Activated CD4-positive, alpha-beta T cell treated with anti-CD3 and anti-CD28 coated beads for 36 hours (primary cell): ENCODE measurements at regions not wholly inside any gene's neighbourhood (a gene's known extent, or its start where the extent isn't known, plus 50 kb on each side); places are given as distances from the start of the nearest gene placed in this dataset.

ENCODE experiments used
- ATAC-seq: fragments of 200-7000 bp; cut with Tn5 transposase; one replicate; pipeline ENCODE4 v1.10.0; 2021; ENCODE audit warnings: mild to moderate bottlenecking, moderate library complexity
- CTCF ChIA-PET: fragments of 350-600 bp; sonication (Branson Sonifier 250); formaldehyde crosslinking; loops from one replicate; lab custom pipeline; 2021; ENCODE audit warnings: antibody characterized with exemption; lab: Charles Lee
- POLR2A ChIA-PET: fragments of 350-600 bp; sonication (Branson Sonifier 250); formaldehyde crosslinking; loops from one replicate; lab custom pipeline; 2021; ENCODE audit warnings: antibody characterized with exemption, inconsistent platforms; lab: Charles Lee
- DNase-seq: peaks from one replicate; pipeline ENCODE4 v3.0.0-alpha.2; 2020
- H3K27ac Mint-ChIP-seq: one replicate; pipeline ENCODE4 v1.8.0; 2021; ENCODE audit warnings: mixed read lengths
- H3K27me3 Mint-ChIP-seq: one replicate; pipeline ENCODE4 v1.8.0; 2021; ENCODE audit warnings: mixed read lengths
- H3K36me3 Mint-ChIP-seq: one replicate; pipeline ENCODE4 v1.8.0; 2021; ENCODE audit warnings: low read depth, mixed read lengths
- H3K4me1 Mint-ChIP-seq: one replicate; pipeline ENCODE4 v1.8.0; 2021; ENCODE audit warnings: mixed read lengths
- H3K4me3 Mint-ChIP-seq: one replicate; pipeline ENCODE4 v1.8.0; 2021; ENCODE audit warnings: mild to moderate bottlenecking, moderate library complexity, mixed read lengths
- H3K9me3 Mint-ChIP-seq: one replicate; pipeline ENCODE4 v1.8.0; 2021; ENCODE audit warnings: low read depth, mixed read lengths
- intact Hi-C, 2 experiments: fragments of 100-400 bp; cut with DNase I in 1 of 2; cut with micrococcal nuclease in 1 of 2; formaldehyde crosslinking; loops; one replicate each; pipeline versions ENCODE4 v1.14.2 to v1.15.1; 2022 to 2024; cut with DNase I, micrococcal nuclease

GRCh38 chr4:119743644-119744043 lies 115.0 kb upstream of the PDE5A start:
- no peak for ATAC-seq

GRCh38 chr4:119739796-119740195 lies 111.2 kb upstream of the PDE5A start:
- Mint-ChIP-seq H3K27ac (no peak overlapping the region), H3K4me3 (no peak overlapping the region), H3K27me3 (peaks cover 7% of the 10 kb centered on the region), H3K4me1 (no peaks in the 10 kb centered on the region), H3K9me3 (no peaks in the 10 kb centered on the region), H3K36me3 (no peaks in the 10 kb centered on the region)
- ChIA-PET POLR2A (no interaction called here), CTCF (no interaction called here)
- ATAC-seq (no peak), DNase-seq (no peak)
- intact Hi-C loops = no loop called here

More at GRCh38 chr4:119743644-119744043, 115.0 kb upstream of the PDE5A start:
- DNase-seq = no peak
- ChIA-PET CTCF (interaction anchor here (0.7 kb wide), 1 partner anchor 16 kb away, joined by 5 read pairs; no protein-coding TSS in a partner anchor), POLR2A (no interaction called here)
- intact Hi-C loops = no loop called here
- Mint-ChIP-seq H3K27ac (no peak overlapping the region), H3K27me3 (peaks cover 8% of the 10 kb centered on the region), H3K9me3 (no peaks in the 10 kb centered on the region), H3K4me3 (no peak overlapping the region), H3K4me1 (no peaks in the 10 kb centered on the region), H3K36me3 (no peaks in the 10 kb centered on the region)

GRCh38 chr4:119738901-119739300 lies 110.3 kb upstream of the PDE5A start:
- Mint-ChIP-seq H3K4me3 (no peak overlapping the region), H3K27ac (no peak overlapping the region), H3K27me3 (peaks cover 7% of the 10 kb centered on the region), H3K36me3 (no peaks in the 10 kb centered on the region), H3K4me1 (no peaks in the 10 kb centered on the region), H3K9me3 (no peaks in the 10 kb centered on the region)
- no peak for ATAC-seq
- CTCF ChIA-PET = no interaction called here
- POLR2A ChIA-PET = no interaction called here
- intact Hi-C loops = no loop called here
- DNase-seq = no peak

- Mint-ChIP-seq H3K4me3 (no peak overlapping the region), H3K36me3 (no peaks in the 10 kb centered on the region), H3K9me3 (no peaks in the 10 kb centered on the region), H3K27me3 (peaks cover 9% of the 10 kb centered on the region), H3K27ac (no peak overlapping the region), H3K4me1 (no peaks in the 10 kb centered on the region)
- ATAC-seq (no peak), DNase-seq (no peak)
- CTCF ChIA-PET = no interaction called here
- POLR2A ChIA-PET = no interaction called here
- intact Hi-C loops = no loop called here
Observed at GRCh38 chr4:119736559-119736958, 108.0 kb upstream of the PDE5A start.

DNA sequence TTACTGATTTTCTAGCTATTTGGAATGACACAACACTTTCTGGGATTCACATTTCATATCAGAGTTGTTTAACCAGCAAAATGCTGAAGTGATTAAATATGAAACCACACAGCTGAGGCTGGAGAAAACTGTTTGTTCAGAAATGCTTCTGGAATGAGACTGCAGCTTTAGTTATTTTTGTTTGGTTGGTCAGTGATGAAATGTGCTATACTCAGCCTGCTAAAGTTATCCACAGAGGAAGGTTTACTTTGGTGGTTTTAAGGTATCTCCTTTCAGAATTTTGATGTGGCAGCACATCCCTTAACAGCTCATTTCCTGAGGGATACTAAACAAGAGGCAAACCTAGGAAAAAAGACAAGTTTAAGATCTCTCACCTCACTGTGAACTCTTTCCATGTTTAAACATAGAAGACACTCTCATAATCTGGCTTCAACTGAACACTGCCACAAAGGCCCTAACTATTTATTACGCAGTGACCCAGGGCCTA lies 106.6 kb upstream of the PDE5A start:
- no peak overlapping the region for H3K4me3 Mint-ChIP-seq
- H3K36me3 Mint-ChIP-seq = no peaks in the 10 kb centered on the region
- no peak overlapping the region for H3K27ac Mint-ChIP-seq
- H3K9me3 Mint-ChIP-seq = no peaks in the 10 kb centered on the region
- ATAC-seq (no peak), DNase-seq (no peak)
- H3K4me1 Mint-ChIP-seq = no peaks in the 10 kb centered on the region
- intact Hi-C loops = no loop called here
- ChIA-PET POLR2A (no interaction called here), CTCF (no interaction called here)
- peaks cover 7% of the 10 kb centered on the region for H3K27me3 Mint-ChIP-seq

DNA sequence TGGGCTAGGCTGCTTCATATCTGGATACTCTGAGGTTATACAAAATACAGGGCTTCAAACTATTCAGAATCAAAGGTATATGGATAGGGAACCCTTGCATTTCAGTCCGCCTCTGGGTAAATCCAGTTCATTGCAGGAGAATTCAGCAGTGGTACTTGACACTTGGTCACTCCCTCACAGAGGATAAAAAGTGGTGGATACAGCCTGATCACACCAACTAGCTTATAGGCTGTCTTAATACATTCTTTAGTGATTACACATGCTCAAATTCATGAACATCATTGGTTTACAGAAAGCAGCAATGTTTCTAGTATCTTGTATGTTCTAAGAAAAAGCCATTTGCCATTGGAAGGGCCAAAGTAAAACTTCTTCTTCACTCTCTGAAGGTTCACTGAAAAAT lies 104.8 kb upstream of the PDE5A start:
- Mint-ChIP-seq H3K27ac (no peak overlapping the region), H3K27me3 (peaks cover 4% of the 10 kb centered on the region), H3K4me3 (no peak overlapping the region), H3K9me3 (no peaks in the 10 kb centered on the region), H3K4me1 (no peaks in the 10 kb centered on the region), H3K36me3 (no peaks in the 10 kb centered on the region)
- POLR2A ChIA-PET = no interaction called here
- no peak for ATAC-seq
- CTCF ChIA-PET = no interaction called here
- intact Hi-C loops = no loop called here
- no peak for DNase-seq

- no peaks in the 10 kb centered on the region for H3K36me3 Mint-ChIP-seq
- ChIA-PET CTCF (no interaction called here), POLR2A (no interaction called here)
- H3K9me3 Mint-ChIP-seq = no peaks in the 10 kb centered on the region
- no peak for ATAC-seq
- no peak overlapping the region for H3K4me3 Mint-ChIP-seq
- no peaks in the 10 kb centered on the region for H3K4me1 Mint-ChIP-seq
- no peak for DNase-seq
- peaks cover 2% of the 10 kb centered on the region for H3K27me3 Mint-ChIP-seq
- intact Hi-C loops = no loop called here
- H3K27ac Mint-ChIP-seq = no peak overlapping the region
Observed at GRCh38 chr4:119731778-119732177, 103.2 kb upstream of the PDE5A start.

- ATAC-seq = no peak
- Mint-ChIP-seq H3K4me3 (no peak overlapping the region), H3K4me1 (no peaks in the 10 kb centered on the region), H3K27me3 (peaks cover 2% of the 10 kb centered on the region), H3K36me3 (no peaks in the 10 kb centered on the region), H3K27ac (no peak overlapping the region), H3K9me3 (no peaks in the 10 kb centered on the region)
- intact Hi-C loops = no loop called here
- ChIA-PET POLR2A (no interaction called here), CTCF (no interaction called here)
- DNase-seq = no peak
Observed at GRCh38 chr4:119731146-119731742, 102.6 kb upstream of the PDE5A start.

GRCh38 chr4:119730671-119730950 lies 102.0 kb upstream of the PDE5A start:
- DNase-seq = no peak
- Mint-ChIP-seq H3K27ac (no peak overlapping the region), H3K9me3 (no peaks in the 10 kb centered on the region), H3K4me1 (no peaks in the 10 kb centered on the region), H3K4me3 (no peak overlapping the region), H3K27me3 (peaks cover 2% of the 10 kb centered on the region), H3K36me3 (no peaks in the 10 kb centered on the region)
- ChIA-PET POLR2A (no interaction called here), CTCF (no interaction called here)
- intact Hi-C loops = no loop called here
- no peak for ATAC-seq

- ATAC-seq (no peak), DNase-seq (no peak)
- H3K27ac Mint-ChIP-seq = no peak overlapping the region
- no peaks in the 10 kb centered on the region for H3K4me1 Mint-ChIP-seq
- intact Hi-C loops = no loop called here
- H3K9me3 Mint-ChIP-seq = no peaks in the 10 kb centered on the region
- CTCF ChIA-PET = no interaction called here
- H3K36me3 Mint-ChIP-seq = no peaks in the 10 kb centered on the region
- H3K27me3 Mint-ChIP-seq = peaks cover 2% of the 10 kb centered on the region
- no peak overlapping the region for H3K4me3 Mint-ChIP-seq
- POLR2A ChIA-PET = no interaction called here
Observed at GRCh38 chr4:119729835-119730670, 101.4 kb upstream of the PDE5A start.

DNA sequence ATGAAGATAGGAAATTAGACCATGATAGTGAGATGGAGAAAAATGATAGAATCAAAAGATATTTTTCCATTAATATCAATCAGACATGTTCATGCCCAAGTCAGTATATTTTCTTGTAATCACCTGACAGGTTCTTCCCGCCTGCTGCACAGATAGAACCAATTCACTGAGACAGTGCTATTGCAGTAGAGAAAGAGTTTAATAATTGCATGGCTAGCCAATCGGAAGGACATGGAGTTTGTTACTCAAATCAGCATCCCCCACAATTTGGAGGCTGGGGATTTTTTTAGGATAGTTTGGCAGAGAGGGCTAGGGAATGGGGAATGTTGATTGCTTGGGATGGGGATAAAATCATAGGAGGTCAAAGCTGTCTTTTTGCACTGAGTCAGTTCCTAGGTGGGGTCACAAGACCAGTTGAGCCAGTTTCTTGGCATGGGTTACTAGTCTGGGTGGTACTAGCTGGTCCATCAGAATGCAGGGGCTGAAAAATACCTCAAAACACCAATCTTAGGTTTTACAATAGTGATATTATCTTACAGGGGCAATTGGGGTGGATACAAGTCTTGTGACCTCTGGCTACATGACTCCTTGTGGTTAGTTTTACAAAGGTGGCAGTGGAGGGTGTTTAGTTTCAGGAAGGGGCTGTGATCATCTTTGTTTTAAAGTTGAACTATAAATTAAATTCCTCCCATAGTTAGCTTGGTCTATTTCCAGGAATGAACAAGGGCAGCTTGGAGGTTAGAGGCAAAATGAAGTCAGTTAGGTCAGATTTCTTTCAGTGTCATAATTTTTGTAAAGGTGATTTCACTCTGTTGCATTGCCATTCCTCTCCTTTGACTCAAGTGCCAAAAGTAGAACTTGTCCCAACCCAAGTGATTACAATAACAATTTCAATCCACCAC lies 100.3 kb upstream of the PDE5A start:
- ATAC-seq (no peak), DNase-seq (no peak)
- H3K4me1 Mint-ChIP-seq = no peaks in the 10 kb centered on the region
- H3K9me3 Mint-ChIP-seq = no peaks in the 10 kb centered on the region
- ChIA-PET CTCF (interaction anchor here (0.7 to 0.9 kb wide), 3 partner anchors 17 to 52 kb away, joined by 3 to 4 read pairs (median 3); no protein-coding TSS in a partner anchor), POLR2A (no interaction called here)
- no peak overlapping the region for H3K27ac Mint-ChIP-seq
- intact Hi-C loops = no loop called here
- peaks cover 2% of the 10 kb centered on the region for H3K27me3 Mint-ChIP-seq
- no peak overlapping the region for H3K4me3 Mint-ChIP-seq
- H3K36me3 Mint-ChIP-seq = no peaks in the 10 kb centered on the region
